ENCODE measurements at regions not wholly inside any gene's neighbourhood (a gene's known extent, or its start where the extent isn't known, plus 50 kb on each side); places are given as distances from the start of the nearest gene placed in this dataset.

DNA sequence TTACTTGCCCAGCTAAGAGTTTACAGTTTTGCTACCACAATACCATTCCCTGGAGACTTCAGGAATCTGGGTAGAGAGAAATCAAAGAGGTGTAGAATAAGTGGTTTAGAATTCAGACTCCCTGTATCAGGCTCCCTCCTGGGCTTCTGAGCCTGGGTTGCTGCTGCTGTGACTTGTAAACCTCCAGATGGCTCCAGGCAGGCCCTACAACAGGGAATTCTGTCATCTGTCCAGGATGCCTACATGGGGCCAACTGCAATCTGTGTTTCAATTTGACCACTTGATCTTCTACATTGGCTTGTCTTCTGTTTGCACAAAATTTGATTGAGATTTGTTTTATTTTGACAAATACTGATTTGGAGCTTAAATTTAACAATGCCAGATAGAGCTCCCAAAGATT is 183.9 kb downstream of the RAD51AP2 start:
- TF ChIP-seq POLR2A (IDR thresholded peaks at IDR 0.05) (no peak), CTCF (IDR thresholded peaks at IDR 0.05) (no peak)
